ENCODE measurements at regions not wholly inside any gene's neighbourhood (a gene's known extent, or its start where the extent isn't known, plus 50 kb on each side); places are given as distances from the start of the nearest gene placed in this dataset.

DNA sequence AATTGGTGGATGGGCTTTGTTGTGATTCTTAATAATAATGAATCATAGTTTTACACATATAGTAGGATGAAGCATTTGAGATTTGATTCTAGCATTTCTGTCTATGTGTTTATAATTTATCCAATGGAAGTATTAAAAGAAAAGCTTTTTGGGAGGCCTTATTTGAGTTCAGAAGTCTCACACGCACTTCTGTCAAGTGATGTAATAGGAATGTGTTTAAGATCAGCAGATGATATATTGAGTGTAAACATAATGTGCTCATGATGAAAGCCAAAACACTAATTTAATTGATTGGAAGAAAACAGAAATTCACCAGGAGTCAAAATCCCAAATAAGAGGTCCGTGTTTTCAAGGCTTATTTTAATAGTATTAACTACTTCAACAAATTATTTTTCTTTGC, 435.6 kb upstream of the HSF2 start:
- no peak for TF ChIP-seq CTCF (IDR thresholded peaks at IDR 0.05)
- no peak for TF ChIP-seq POLR2A (IDR thresholded peaks at IDR 0.05)

Measured in thyroid gland (tissue), 4 donors.